Thoracic aorta (tissue), 2 donors: ENCODE measurements at regions not wholly inside any gene's neighbourhood (a gene's known extent, or its start where the extent isn't known, plus 50 kb on each side); places are given as distances from the start of the nearest gene placed in this dataset.

Source experiments
- ATAC-seq: fragments of 150-250 bp; one replicate; pipeline ENCODE4 v1.8.0; 2017; ENCODE audit warnings: low read depth; ENCODE audit not compliant: insufficient number of reproducible peaks, low FRiP score
- DNase-seq: peaks from one replicate; pipeline ENCODE4 v3.0.0-alpha.2; 2020; ENCODE audit warnings: low spot score
- H3K27ac ChIP-seq, 2 donors: fragments of 200-600 bp; sonication (generic); 1 replicate in 1 of 2; 2 replicates in 1 of 2; pipeline ENCODE4 v1.5.1; 2016; ENCODE audit warnings: mild to moderate bottlenecking in 2 of 2, moderate library complexity in 2 of 2
- H3K27me3 ChIP-seq: fragments of 200-600 bp; sonication (generic); replicated peaks from 2 replicates; pipeline ENCODE4 v1.6.0; 2016; ENCODE audit warnings: mild to moderate bottlenecking; ENCODE audit not compliant: insufficient read depth
- H3K36me3 ChIP-seq: fragments of 200-600 bp; sonication (generic); one replicate; pipeline ENCODE4 v1.5.1; 2016
- H3K4me1 ChIP-seq, 2 donors: fragments of 200-600 bp; sonication (generic); 1 replicate in 1 of 2; 2 replicates in 1 of 2; pipeline versions ENCODE4 v1.5.1 to v1.6.0; 2016; ENCODE audit warnings: low read depth in 2 of 2, mild to moderate bottlenecking in 1 of 2; ENCODE audit not compliant: control insufficient read depth in 1 of 2
- H3K4me3 ChIP-seq: fragments of 200-600 bp; sonication (generic); 2 replicates; pipeline ENCODE4 v1.5.1; 2016; ENCODE audit warnings: mild to moderate bottlenecking
- H3K9me3 ChIP-seq: fragments of 200-600 bp; sonication (generic); 2 replicates; pipeline ENCODE4 v1.5.1; 2016
- TF ChIP-seq, protein P1 (sequence below): fragments of 200-600 bp; sonication (generic); IDR thresholded peaks from one replicate; pipeline ENCODE4 v1.5.1; 2019; ENCODE audit warnings: antibody characterized with exemption

DNA sequence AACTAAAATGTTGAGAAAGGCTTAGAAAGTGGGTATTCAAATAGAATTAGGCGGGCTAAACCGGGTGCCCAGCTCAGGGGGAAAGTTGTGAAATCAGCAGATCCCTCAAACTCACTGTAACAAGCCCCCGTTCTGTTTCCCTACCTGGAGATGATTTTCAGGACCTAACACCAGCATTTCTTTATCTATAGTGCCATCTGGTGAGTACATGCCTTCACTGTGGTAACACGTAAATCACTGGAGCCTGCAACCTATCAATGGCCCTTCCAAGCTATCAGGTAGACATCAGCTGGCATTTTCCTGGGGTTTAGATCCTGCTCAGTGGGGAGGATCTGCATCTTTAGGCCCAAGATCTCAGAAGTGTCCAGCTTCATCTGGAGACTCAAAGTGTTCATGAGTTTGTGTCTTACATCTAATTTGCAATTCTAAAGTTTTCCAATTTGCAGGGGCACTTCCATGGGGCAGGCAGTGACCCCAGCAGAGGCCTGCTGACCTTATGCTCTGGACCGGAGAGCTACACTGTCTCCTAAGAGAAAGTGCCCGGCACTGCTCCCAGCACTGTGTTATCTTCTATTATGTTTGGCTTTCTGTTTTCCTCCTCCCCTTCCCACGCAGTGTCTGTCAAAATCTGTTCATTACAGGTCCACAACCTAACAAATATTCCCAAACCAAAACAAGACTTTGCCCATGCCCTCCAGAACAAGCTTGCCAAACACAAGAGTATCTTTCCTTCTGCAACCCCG, 132.5 kb downstream of the LSM5 start:
- Histone ChIP-seq H3K27me3 (no peaks in the 10 kb centered on the region), H3K4me1 (no peaks in the 10 kb centered on the region), H3K27ac (no peak overlapping the region), H3K9me3 (no peaks in the 10 kb centered on the region), H3K36me3 (no peaks in the 10 kb centered on the region), H3K4me3 (no peak overlapping the region)
- DNase-seq (no peak), ATAC-seq (no peak)
- TF ChIP-seq, protein P1, sequence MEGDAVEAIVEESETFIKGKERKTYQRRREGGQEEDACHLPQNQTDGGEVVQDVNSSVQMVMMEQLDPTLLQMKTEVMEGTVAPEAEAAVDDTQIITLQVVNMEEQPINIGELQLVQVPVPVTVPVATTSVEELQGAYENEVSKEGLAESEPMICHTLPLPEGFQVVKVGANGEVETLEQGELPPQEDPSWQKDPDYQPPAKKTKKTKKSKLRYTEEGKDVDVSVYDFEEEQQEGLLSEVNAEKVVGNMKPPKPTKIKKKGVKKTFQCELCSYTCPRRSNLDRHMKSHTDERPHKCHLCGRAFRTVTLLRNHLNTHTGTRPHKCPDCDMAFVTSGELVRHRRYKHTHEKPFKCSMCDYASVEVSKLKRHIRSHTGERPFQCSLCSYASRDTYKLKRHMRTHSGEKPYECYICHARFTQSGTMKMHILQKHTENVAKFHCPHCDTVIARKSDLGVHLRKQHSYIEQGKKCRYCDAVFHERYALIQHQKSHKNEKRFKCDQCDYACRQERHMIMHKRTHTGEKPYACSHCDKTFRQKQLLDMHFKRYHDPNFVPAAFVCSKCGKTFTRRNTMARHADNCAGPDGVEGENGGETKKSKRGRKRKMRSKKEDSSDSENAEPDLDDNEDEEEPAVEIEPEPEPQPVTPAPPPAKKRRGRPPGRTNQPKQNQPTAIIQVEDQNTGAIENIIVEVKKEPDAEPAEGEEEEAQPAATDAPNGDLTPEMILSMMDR: no peak

DNA sequence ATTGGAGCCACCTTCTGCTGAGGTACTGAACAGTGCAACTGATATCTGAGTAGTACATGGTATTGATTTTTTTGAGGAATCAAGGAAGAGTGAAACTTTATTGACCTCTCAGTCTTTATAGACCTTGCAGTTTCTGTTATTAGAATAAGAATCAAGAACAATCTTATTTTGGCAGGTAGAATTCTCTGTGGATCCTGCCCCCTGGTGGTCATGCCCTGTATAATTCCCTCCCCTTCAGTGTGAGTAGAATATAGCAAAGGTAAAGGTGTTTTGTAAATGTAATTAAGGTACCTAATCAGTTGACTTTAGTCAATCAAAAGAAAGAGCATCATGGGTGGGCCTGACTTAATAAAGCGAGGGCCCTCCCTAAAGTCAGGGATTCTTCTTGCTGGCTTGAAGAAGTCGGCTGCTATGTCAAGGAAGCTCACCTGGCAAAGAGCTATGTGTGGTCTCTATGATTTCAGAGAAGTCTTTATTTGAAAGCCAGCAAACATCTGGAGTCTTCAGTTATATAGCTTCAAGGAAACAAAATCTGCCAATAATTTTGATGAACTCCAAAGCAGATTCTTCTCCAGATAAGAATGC, 142.8 kb downstream of the LSM5 start:
- Histone ChIP-seq H3K4me1 (no peaks in the 10 kb centered on the region), H3K9me3 (no peaks in the 10 kb centered on the region), H3K36me3 (no peaks in the 10 kb centered on the region), H3K4me3 (no peak overlapping the region), H3K27me3 (no peaks in the 10 kb centered on the region), H3K27ac (no peak overlapping the region)
- ATAC-seq: no peak
- TF ChIP-seq, protein P1: peak; percentile 58
- no peak for DNase-seq

DNA sequence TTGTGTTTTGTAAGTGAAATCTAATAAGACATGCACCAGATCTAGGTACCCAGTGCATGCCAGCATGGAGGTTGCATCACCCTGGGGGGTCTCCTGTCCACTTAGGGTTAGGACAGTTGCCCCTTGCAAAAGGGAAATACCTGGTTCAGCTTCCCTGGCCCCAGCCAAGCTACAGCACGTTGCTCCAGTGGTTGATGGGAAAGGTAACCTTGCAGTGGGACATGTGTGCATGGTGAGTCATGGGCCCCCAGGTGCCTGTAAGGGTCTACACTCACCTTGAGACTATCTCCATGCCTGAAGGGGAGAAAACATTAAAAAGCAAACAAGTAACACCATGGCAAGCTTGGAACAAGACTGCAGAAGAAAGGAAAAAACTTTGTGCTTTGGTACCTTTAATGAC, 143.9 kb downstream of the LSM5 start:
- DNase-seq: no peak
- Histone ChIP-seq H3K4me3 (no peak overlapping the region), H3K27me3 (no peaks in the 10 kb centered on the region), H3K9me3 (no peaks in the 10 kb centered on the region), H3K36me3 (no peaks in the 10 kb centered on the region), H3K4me1 (no peaks in the 10 kb centered on the region), H3K27ac (no peak overlapping the region)
- TF ChIP-seq, protein P1: no peak
- ATAC-seq: no peak

DNA sequence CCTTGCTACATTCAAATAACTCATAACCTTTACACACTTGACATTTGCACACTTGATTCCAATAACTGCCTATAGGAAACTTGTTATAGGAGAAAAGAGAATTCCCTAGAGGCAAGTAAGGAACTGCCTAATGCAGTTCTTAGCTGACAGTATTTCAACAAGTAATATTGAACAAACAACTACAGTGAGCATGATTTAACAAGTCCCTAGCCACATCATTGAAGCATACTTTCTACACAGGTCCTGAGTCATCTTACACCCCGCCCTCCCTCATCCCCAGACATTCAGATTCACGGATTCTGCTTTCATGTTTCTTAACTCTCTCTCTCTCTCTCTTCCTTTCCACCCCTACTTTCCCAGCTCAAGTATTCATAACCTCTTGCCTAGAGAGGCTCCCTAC, 153.5 kb downstream of the LSM5 start:
- Histone ChIP-seq H3K27me3 (no peaks in the 10 kb centered on the region), H3K36me3 (no peaks in the 10 kb centered on the region), H3K9me3 (no peaks in the 10 kb centered on the region), H3K27ac (no peak overlapping the region), H3K4me1 (no peaks in the 10 kb centered on the region), H3K4me3 (no peak overlapping the region)
- TF ChIP-seq, protein P1: no peak
- DNase-seq (no peak), ATAC-seq (no peak)

DNA sequence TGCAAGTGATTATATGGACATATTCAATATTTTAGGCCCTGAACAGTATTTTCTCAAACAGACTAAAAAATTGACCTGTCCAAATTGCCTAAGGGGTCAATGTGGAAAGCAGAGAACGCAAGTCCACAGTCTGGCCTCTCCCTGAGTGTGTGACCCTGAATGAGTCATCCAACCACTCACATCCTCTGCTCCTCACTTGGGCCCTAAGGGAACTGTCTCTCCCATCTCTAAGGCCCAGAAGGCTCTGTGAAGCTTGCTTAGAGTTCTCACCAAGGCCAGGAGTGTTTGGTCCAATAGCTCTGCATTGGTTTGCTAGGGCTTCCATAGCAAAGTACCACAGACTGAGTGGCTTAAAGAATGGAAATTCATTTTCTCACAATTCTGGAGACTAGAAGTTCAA, 155.1 kb downstream of the LSM5 start:
- Histone ChIP-seq H3K27ac (no peak overlapping the region), H3K9me3 (no peaks in the 10 kb centered on the region), H3K4me3 (no peak overlapping the region), H3K36me3 (no peaks in the 10 kb centered on the region), H3K27me3 (no peaks in the 10 kb centered on the region), H3K4me1 (no peaks in the 10 kb centered on the region)
- ATAC-seq (no peak), DNase-seq (no peak)
- TF ChIP-seq, protein P1: no peak
